ENCODE measurements at regions not wholly inside any gene's neighbourhood (a gene's known extent, or its start where the extent isn't known, plus 50 kb on each side); places are given as distances from the start of the nearest gene placed in this dataset.

- in situ Hi-C loops (cut with HindIII; ENCODE audit: low sequenced_read_pairs) = no loop called here
Observed at GRCh38 chr12:107967170-107967569, 161.9 kb upstream of the WSCD2 start.

- in situ Hi-C loops (cut with HindIII; ENCODE audit: low sequenced_read_pairs) = no loop called here
Observed at GRCh38 chr12:107973950-107974349, 155.1 kb upstream of the WSCD2 start.

- in situ Hi-C loops (cut with HindIII; ENCODE audit: low sequenced_read_pairs) = no loop called here
Observed at GRCh38 chr12:107976331-107976730, 152.8 kb upstream of the WSCD2 start.

GRCh38 chr12:107978201-107978600, 150.9 kb upstream of the WSCD2 start:
- in situ Hi-C loops (cut with HindIII; ENCODE audit: low sequenced_read_pairs) = no loop called here

- in situ Hi-C loops (cut with HindIII; ENCODE audit: low sequenced_read_pairs) = no loop called here
Observed at GRCh38 chr12:107978641-107979040, 150.4 kb upstream of the WSCD2 start.

- in situ Hi-C loops (cut with HindIII; ENCODE audit: low sequenced_read_pairs) = no loop called here
Observed at GRCh38 chr12:107983756-107984472, 145.2 kb upstream of the WSCD2 start.

GRCh38 chr12:107984973-107985372, 144.1 kb upstream of the WSCD2 start:
- in situ Hi-C loops (cut with HindIII; ENCODE audit: low sequenced_read_pairs) = no loop called here

- in situ Hi-C loops (cut with HindIII; ENCODE audit: low sequenced_read_pairs) = no loop called here
Observed at GRCh38 chr12:107986183-107986582, 142.9 kb upstream of the WSCD2 start.

GRCh38 chr12:107990325-107990724, 138.8 kb upstream of the WSCD2 start:
- in situ Hi-C loops (cut with HindIII; ENCODE audit: low sequenced_read_pairs) = no loop called here

GRCh38 chr12:107992029-107992428, 137.1 kb upstream of the WSCD2 start:
- in situ Hi-C loops (cut with HindIII; ENCODE audit: low sequenced_read_pairs) = no loop called here

- in situ Hi-C loops (cut with HindIII; ENCODE audit: low sequenced_read_pairs) = no loop called here
Observed at GRCh38 chr12:107992870-107993451, 136.1 kb upstream of the WSCD2 start.

- in situ Hi-C loops (cut with HindIII; ENCODE audit: low sequenced_read_pairs) = no loop called here
Observed at GRCh38 chr12:107998863-107999262, 130.2 kb upstream of the WSCD2 start.

GRCh38 chr12:108000111-108000510, 129.0 kb upstream of the WSCD2 start:
- in situ Hi-C loops (cut with HindIII; ENCODE audit: low sequenced_read_pairs) = no loop called here

GRCh38 chr12:108004319-108004718, 124.8 kb upstream of the WSCD2 start:
- in situ Hi-C loops (cut with HindIII; ENCODE audit: low sequenced_read_pairs) = no loop called here

GRCh38 chr12:108008163-108008905, 120.8 kb upstream of the WSCD2 start:
- in situ Hi-C loops (cut with HindIII; ENCODE audit: low sequenced_read_pairs) = loop anchor here (5.0 kb wide), 1 partner anchor 46 kb away; no protein-coding TSS in a partner anchor

GRCh38 chr12:108009442-108010070, 119.5 kb upstream of the WSCD2 start:
- in situ Hi-C loops (cut with HindIII; ENCODE audit: low sequenced_read_pairs) = loop anchor here (5.0 kb wide), 1 partner anchor 47 kb away; no protein-coding TSS in a partner anchor

- in situ Hi-C loops (cut with HindIII; ENCODE audit: low sequenced_read_pairs) = no loop called here
Observed at GRCh38 chr12:108016022-108016564, 113.0 kb upstream of the WSCD2 start.

- in situ Hi-C loops (cut with HindIII; ENCODE audit: low sequenced_read_pairs) = no loop called here
Observed at GRCh38 chr12:108017472-108018057, 111.5 kb upstream of the WSCD2 start.

GRCh38 chr12:108019862-108020261, 109.2 kb upstream of the WSCD2 start:
- in situ Hi-C loops (cut with HindIII; ENCODE audit: low sequenced_read_pairs) = no loop called here

- in situ Hi-C loops (cut with HindIII; ENCODE audit: low sequenced_read_pairs) = no loop called here
Observed at GRCh38 chr12:108021141-108021540, 107.9 kb upstream of the WSCD2 start.

Data from endothelial cell of hepatic sinusoid (primary cell).